GM23338 (cell line): ENCODE measurements at regions not wholly inside any gene's neighbourhood (a gene's known extent, or its start where the extent isn't known, plus 50 kb on each side); places are given as distances from the start of the nearest gene placed in this dataset.

Source experiments
- ATAC-seq: fragments of 200-7000 bp; cut with Tn5 transposase; 3 replicates; pipeline ENCODE4 v1.9.1; 2020
- DNase-seq: peaks from one replicate; pipeline ENCODE4 v3.0.0-alpha.2; 2015; ENCODE audit warnings: low spot score
- H2AFZ ChIP-seq: fragments of 200-600 bp; sonication (generic); 2 replicates; pipeline ENCODE4 v1.8.0; 2016; ENCODE audit warnings: antibody characterized with exemption, mild to moderate bottlenecking, moderate library complexity
- H3F3A ChIP-seq: fragments of 200-600 bp; sonication (generic); replicated peaks from 2 replicates; pipeline ENCODE4 v1.8.0; 2017; ENCODE audit warnings: antibody characterized with exemption, mixed run types, low read depth
- H3K27ac ChIP-seq: fragments of 200-600 bp; sonication (generic); 2 replicates; pipeline ENCODE4 v1.6.1; 2016; ENCODE audit warnings: low read depth
- H3K27me3 ChIP-seq: fragments of 200-600 bp; sonication (generic); 2 replicates; pipeline ENCODE4 v1.8.0; 2016; ENCODE audit warnings: mild to moderate bottlenecking, mixed run types, moderate library complexity; ENCODE audit not compliant: insufficient read depth
- H3K36me3 ChIP-seq: fragments of 200-600 bp; sonication (generic); 2 replicates; pipeline ENCODE4 v1.8.0; 2016; ENCODE audit warnings: mild to moderate bottlenecking; ENCODE audit not compliant: insufficient read depth
- H3K4me1 ChIP-seq: fragments of 200-600 bp; sonication (generic); 2 replicates; pipeline ENCODE4 v1.8.0; 2016; ENCODE audit warnings: mild to moderate bottlenecking, moderate library complexity; ENCODE audit not compliant: insufficient read depth
- H3K4me2 ChIP-seq: fragments of 200-600 bp; sonication (generic); 2 replicates; pipeline ENCODE4 v1.7.1; 2017; ENCODE audit warnings: mixed run types
- H3K4me3 ChIP-seq: fragments of 200-600 bp; sonication (generic); 2 replicates; pipeline ENCODE4 v1.6.1; 2016; ENCODE audit warnings: mixed run types
- H3K79me2 ChIP-seq: fragments of 200-600 bp; sonication (generic); replicated peaks from 2 replicates; pipeline ENCODE4 v1.8.0; 2017; ENCODE audit warnings: mild to moderate bottlenecking; ENCODE audit not compliant: insufficient read depth
- H3K9me2 ChIP-seq: fragments of 200-600 bp; sonication (generic); 2 replicates; pipeline ENCODE4 v1.8.0; 2017; ENCODE audit not compliant: insufficient read depth
- H4K20me1 ChIP-seq: fragments of 200-600 bp; sonication (generic); replicated peaks from 2 replicates; pipeline ENCODE4 v1.8.0; 2017; ENCODE audit warnings: mild to moderate bottlenecking; ENCODE audit not compliant: insufficient read depth
- H3K27ac Mint-ChIP-seq: 2 replicates; pipeline ENCODE4 v1.8.0; 2020; ENCODE audit warnings: inconsistent platforms, mild to moderate bottlenecking, moderate library complexity, mixed read lengths
- H3K27me3 Mint-ChIP-seq: 3 replicates; pipeline ENCODE4 v1.8.0; 2022; ENCODE audit warnings: low read depth, mild to moderate bottlenecking, moderate library complexity, mixed read lengths, inconsistent platforms; ENCODE audit not compliant: insufficient read depth, poor library complexity
- H3K36me3 Mint-ChIP-seq: 3 replicates; pipeline ENCODE4 v1.8.0; 2021; ENCODE audit warnings: low read depth, mild to moderate bottlenecking, inconsistent platforms, moderate library complexity, mixed read lengths
- H3K4me1 Mint-ChIP-seq: 3 replicates; pipeline ENCODE4 v1.8.0; 2020; ENCODE audit warnings: mild to moderate bottlenecking, inconsistent platforms, mixed read lengths
- H3K4me3 Mint-ChIP-seq: 3 replicates; pipeline ENCODE4 v1.8.0; 2021; ENCODE audit warnings: moderate library complexity, mild to moderate bottlenecking, inconsistent platforms, mixed read lengths
- H3K9me3 Mint-ChIP-seq: 3 replicates; pipeline ENCODE4 v1.8.0; 2020; ENCODE audit warnings: moderate library complexity, mild to moderate bottlenecking, inconsistent platforms, mixed read lengths
- CREB1 ChIP-seq: fragments of 250-450 bp; sonication (Bioruptor Pico); IDR thresholded peaks from 2 replicates; pipeline ENCODE4 v1.5.0; 2020; ENCODE audit warnings: low read depth, mild to moderate bottlenecking, moderate library complexity
- CTCF ChIP-seq, 2 experiments: fragments of 200-600 bp in 1 of 2; sonication (generic) in 1 of 2; conservative IDR thresholded peaks; 2 replicates each; pipeline versions ENCODE4 v1.5.1 to v1.6.1; 2016 to 2017; ENCODE audit warnings: antibody characterized with exemption in 2 of 2, low read depth in 2 of 2, mild to moderate bottlenecking in 2 of 2, moderate library complexity in 1 of 2
- ETS1 ChIP-seq: IDR thresholded peaks from 2 replicates; pipeline ENCODE4 v1.6.1; 2016; ENCODE audit warnings: antibody characterized with exemption
- EZH2 ChIP-seq: fragments of 200-600 bp; sonication (generic); IDR thresholded peaks from one replicate; pipeline ENCODE4 v1.8.0; 2017; ENCODE audit warnings: antibody characterized with exemption, mild to moderate bottlenecking, low read depth; ENCODE audit not compliant: unreplicated experiment
- NANOG ChIP-seq: IDR thresholded peaks from 2 replicates; pipeline ENCODE4 v1.6.1; 2016; ENCODE audit warnings: antibody characterized with exemption, borderline replicate concordance
- POLR2AphosphoS5 ChIP-seq: IDR thresholded peaks from 2 replicates; pipeline ENCODE4 v1.6.1; 2016; ENCODE audit warnings: antibody characterized with exemption, low read depth
- STAT1 ChIP-seq: IDR thresholded peaks from one replicate; pipeline ENCODE4 v1.6.1; 2016; ENCODE audit warnings: antibody characterized with exemption; ENCODE audit not compliant: unreplicated experiment
- ZNF114 ChIP-seq: fragments of 250-450 bp; sonication (Bioruptor Pico); IDR thresholded peaks from 2 replicates; pipeline ENCODE4 v1.5.0; 2020; ENCODE audit warnings: mild to moderate bottlenecking, moderate library complexity
- ZNF462 ChIP-seq: fragments of 250-450 bp; sonication (Bioruptor Pico); IDR thresholded peaks from 2 replicates; pipeline ENCODE4 v1.5.0; 2020; ENCODE audit warnings: mild to moderate bottlenecking, moderate library complexity

- no peaks in the 10 kb centered on the region for H3K4me1 ChIP-seq
- ATAC-seq (no peak), DNase-seq (no peak)
- Mint-ChIP-seq H3K4me3 (no peak overlapping the region), H3K27ac (no peak overlapping the region), H3K27me3 (peaks cover 4% of the 10 kb centered on the region), H3K36me3 (no peaks in the 10 kb centered on the region), H3K9me3 (no peaks in the 10 kb centered on the region; the same call in 2 of the 3 replicates), H3K4me1 (peaks cover 22% of the 10 kb centered on the region)
- H3K36me3 ChIP-seq, result no peaks in the 10 kb centered on the region
- no peak overlapping the region for H2AFZ ChIP-seq
- H3K27ac ChIP-seq, result no peak overlapping the region
- no peaks in the 10 kb centered on the region for H3F3A ChIP-seq
- TF ChIP-seq ZNF114 (CRISPR knock-in tag) (no peak), ZNF462 (CRISPR knock-in tag) (no peak), CTCF (conservative IDR thresholded peaks at IDR 0.05; ENCODE audit: low read depth in 2 of 2) (no peak), CREB1 (no peak), NANOG (no peak), STAT1 (no peak), POLR2AphosphoS5 (no peak), EZH2 (no peak), ETS1 (no peak)
- H3K4me2 ChIP-seq, result no peak overlapping the region
- H3K4me3 ChIP-seq, result no peak overlapping the region
- no peaks in the 10 kb centered on the region for H4K20me1 ChIP-seq
- H3K27me3 ChIP-seq, result no peaks in the 10 kb centered on the region
- H3K79me2 ChIP-seq, result no peaks in the 10 kb centered on the region
- H3K9me2 ChIP-seq, result no peaks in the 10 kb centered on the region
These were observed 126.1 kb upstream of the FOXF1 start for GRCh38 chr16:86384263-86384649.
